ENCODE measurements at regions not wholly inside any gene's neighbourhood (a gene's known extent, or its start where the extent isn't known, plus 50 kb on each side); places are given as distances from the start of the nearest gene placed in this dataset.

GRCh38 chr3:16801223-16801622, 83.5 kb upstream of the PLCL2 start:
- H3K4me3 ChIP-seq: no peak overlapping the region
- H3K27ac ChIP-seq: peak overlapping the region in 4 of 21 experiments; percentile 4 to 26 (median 18)

GRCh38 chr3:16801698-16802097, 83.1 kb upstream of the PLCL2 start:
- Histone ChIP-seq H3K27ac (peak overlapping the region in 4 of 21 experiments; percentile 16 to 46 (median 22)), H3K4me3 (no peak overlapping the region)

DNA sequence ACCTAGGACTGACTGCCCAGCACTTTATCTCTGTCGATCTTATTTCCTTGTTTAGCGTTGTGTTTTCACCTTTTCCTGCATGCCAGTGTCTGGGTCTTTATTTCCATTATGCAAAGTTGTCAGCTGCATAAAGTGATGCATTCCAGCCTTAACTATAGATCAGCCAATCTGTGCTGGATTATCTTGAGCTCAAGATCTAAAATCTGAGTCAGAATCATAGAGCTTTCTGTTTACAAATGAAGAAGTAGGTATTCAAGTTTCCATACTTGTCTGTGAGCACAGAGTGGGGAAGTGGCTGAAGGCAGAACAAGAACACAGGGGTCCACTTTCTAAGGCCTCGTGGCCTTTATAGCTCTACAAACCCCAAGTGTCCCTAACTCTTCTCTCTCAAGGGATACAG, 82.4 kb upstream of the PLCL2 start:
- H3K27ac ChIP-seq: peak overlapping the region in 4 of 21 experiments; percentile 19 to 62 (median 36)

GRCh38 chr3:16803019-16803418, 81.7 kb upstream of the PLCL2 start:
- no peak overlapping the region for H3K4me3 ChIP-seq
- peak overlapping the region in 1 of 21 experiments; percentile 62 for H3K27ac ChIP-seq

More for the DNA sequence above, 82.4 kb upstream of the PLCL2 start:
- no peak overlapping the region for H3K4me3 ChIP-seq

DNA sequence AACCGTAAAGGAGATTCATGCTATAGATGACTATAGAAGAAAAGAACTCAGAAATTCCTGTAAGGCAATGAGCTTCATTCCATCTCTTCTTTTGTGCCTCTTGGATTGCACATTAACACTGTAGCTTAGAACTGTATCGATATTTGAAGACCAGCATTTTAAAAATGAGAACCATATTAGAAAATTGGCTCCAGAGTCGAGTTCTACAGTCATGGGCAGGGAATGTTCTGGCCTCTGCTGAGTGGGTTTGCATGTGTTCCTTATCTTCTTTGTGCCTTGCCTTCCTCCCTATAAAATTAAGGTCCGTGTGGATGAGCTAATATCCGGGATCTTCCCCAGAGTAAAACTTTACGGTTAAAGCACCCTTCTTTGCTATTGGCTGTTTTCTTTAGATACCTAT, 77.4 kb upstream of the PLCL2 start:
- H3K4me3 ChIP-seq: no peak overlapping the region
- H3K27ac ChIP-seq: peak overlapping the region in 2 of 21 experiments; percentile 54 to 68

DNA sequence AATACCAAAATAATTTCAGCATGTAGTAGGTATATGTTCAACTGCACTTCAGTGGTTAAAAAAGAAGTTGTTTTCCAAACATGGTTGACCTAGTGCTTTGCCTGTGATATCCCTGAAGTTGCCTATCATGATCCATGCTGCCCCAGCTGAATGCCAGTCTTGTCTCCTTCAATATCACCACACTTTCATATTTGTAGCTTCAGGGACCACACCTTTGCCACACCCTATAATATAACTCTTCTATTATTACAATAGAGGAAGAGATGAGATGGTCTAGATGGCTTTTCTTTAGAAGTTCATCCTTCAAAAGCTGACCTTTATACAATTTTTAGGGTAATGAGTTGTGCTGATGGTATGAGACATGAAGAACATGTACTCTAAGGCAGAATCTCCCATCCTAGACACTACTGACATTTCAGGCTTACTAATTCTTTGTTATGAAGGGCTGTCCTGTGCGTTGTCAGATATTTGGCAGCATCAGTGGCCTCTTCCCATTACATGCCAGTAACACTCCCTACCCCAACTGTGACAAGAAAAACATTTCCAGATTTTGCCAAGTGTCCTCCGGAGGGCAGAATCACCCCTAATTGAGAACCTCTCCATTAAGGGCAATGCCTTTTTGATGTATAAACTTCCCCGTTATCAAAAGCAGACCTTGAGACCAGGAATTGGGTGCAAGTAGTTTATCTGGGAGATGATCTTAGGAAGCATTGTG, 76.2 kb upstream of the PLCL2 start:
- Histone ChIP-seq H3K4me3 (no peak overlapping the region), H3K27ac (peak overlapping the region in 4 of 21 experiments; percentile 2 to 14 (median 14))

- Histone ChIP-seq H3K27ac (peak overlapping the region in 1 of 21 experiments; percentile 14), H3K4me3 (no peak overlapping the region)
Measured at GRCh38 chr3:16809482-16809881, 75.3 kb upstream of the PLCL2 start.

GRCh38 chr3:16809993-16810392, 74.8 kb upstream of the PLCL2 start:
- no peak overlapping the region for H3K27ac ChIP-seq
- H3K4me3 ChIP-seq: no peak overlapping the region

DNA sequence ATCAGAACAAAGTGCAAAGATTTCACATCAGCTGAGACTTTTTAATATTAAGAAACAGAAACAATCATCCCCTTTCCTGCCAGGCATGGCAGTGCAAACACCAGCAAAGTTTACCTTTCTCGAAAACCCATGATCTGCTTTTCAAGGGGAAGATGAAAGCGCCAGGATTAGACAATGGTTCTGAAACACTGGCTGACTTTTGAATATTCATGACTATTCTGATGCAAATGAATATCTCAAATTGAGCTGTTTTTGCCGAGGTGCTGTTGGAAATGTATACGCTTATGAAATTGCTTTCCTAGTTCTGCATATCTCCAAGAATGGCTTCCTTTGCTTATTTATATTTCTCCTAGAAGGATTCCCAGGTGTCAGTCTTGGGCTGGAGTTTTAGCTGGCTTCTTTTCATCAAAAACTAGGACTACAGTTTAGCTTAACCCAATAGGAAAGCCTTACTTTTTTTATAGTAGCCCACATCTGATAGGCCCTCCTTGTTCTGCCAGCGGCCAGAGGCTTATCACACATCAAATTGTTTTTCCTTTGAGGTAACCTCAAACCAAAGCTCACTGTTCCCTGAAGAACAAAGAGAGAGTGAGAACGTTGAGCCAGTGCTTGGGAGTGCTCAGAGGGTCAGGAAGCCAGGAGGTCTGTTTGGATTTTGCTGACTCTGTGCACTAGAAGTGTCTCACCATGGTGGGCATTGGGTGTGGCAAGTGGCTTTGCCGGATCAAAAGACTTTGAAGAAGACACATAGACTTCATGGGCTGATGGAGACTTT, 74.0 kb upstream of the PLCL2 start:
- Histone ChIP-seq H3K4me3 (no peak overlapping the region), H3K27ac (no peak overlapping the region)

- no peak overlapping the region for H3K27ac ChIP-seq
- H3K4me3 ChIP-seq: no peak overlapping the region
Measured at GRCh38 chr3:16811950-16812349, 72.8 kb upstream of the PLCL2 start.

DNA sequence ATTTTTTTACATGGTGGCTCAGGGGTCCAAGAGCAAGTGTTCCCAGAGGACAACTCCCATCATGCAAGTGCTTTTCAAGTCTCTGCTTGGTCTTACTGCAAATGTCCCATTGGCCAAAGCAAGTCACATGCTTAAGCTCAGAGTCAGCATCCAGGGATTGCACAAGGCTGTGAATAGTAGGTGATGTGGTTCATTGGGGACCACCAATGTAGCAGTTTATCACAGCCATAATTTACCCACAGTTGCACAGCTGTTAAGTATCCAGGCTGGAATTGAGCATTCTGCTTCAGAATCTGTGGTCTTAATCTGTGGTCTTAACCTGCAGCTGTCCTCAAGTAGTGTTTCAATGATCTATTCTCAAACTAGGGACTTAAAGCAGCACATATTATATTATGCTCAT, 71.4 kb upstream of the PLCL2 start:
- no peak overlapping the region for H3K27ac ChIP-seq
- no peak overlapping the region for H3K4me3 ChIP-seq

DNA sequence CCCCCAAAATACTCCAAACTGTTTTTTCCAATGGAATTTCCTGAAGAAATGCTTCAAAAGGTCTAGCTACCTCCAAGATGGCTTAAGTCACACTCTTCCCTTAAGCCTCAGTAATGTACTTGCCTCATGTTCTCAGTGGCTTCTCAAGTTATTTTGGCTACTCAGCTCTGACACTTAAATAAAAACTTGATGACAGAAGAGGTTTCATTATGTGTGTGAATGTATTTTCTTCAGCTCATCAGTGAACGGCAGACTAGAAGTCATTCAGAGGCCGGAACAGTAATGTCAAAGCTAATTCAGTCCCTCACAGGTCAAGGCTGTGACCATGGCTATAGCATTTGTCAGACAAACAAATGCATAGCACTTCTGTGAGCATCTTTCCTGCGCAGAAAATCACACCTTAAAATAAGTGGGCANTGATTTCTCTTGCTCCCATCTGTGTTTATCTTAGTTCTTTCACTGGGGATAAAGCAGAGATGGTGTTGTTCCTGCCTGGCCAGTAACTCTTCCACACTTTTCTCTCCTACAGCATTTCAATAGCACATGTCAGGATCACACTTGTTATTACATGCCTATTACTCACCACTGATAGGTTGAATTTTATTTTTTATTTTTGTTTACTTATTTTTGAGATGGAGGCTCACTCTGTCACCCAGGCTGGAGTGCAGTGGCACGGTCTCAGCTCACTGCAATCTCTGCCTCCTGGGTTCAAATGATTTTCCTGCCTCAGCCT, 68.5 kb upstream of the PLCL2 start:
- Histone ChIP-seq H3K27ac (no peak overlapping the region), H3K4me3 (no peak overlapping the region)

- H3K27ac ChIP-seq: no peak overlapping the region
- no peak overlapping the region for H3K4me3 ChIP-seq
Measured at GRCh38 chr3:16817197-16817596, 67.6 kb upstream of the PLCL2 start.

GRCh38 chr3:16818194-16818593, 66.6 kb upstream of the PLCL2 start:
- no peak overlapping the region for H3K27ac ChIP-seq
- H3K4me3 ChIP-seq: no peak overlapping the region

DNA sequence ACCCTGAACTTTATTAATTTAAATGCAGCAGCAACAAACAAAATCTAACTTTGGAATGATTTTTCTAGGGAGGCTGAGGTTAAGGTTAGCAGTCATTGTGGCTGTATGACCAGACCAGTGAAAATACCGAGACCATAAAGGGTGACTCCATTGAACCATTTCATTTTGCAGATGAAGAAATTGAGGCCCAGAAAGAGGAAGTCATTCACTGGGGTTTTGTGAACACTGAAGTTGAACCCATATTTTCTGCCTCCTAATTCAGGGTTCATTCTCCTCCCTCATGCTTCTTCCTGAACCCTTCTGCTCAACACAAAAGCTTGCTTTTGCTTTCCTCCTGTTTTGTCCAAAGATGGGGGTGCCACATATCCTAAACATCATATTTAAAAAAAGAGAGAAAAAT, 65.8 kb upstream of the PLCL2 start:
- Histone ChIP-seq H3K4me3 (no peak overlapping the region), H3K27ac (no peak overlapping the region)

- Histone ChIP-seq H3K27ac (no peak overlapping the region), H3K4me3 (no peak overlapping the region)
Measured at GRCh38 chr3:16820485-16820884, 64.3 kb upstream of the PLCL2 start.

DNA sequence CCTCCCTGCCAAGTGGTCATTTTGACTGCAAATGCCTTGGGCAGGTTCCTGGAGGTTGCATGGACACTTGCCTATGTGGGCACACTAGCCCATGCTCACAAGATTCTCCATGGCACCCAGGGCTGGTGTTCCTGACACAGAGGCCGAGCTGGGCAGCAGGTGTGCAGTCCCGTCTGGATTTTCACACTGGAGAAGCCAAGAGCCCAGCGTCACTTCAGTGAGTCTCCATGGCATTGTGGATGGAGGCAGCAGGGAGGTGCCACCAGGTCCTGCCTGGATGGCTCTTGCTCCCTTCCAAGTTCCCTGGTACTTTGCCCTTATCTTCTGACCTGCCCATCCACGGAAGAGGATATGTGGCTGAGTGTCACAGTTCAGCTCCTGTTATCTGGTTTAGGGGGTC, 63.7 kb upstream of the PLCL2 start:
- Histone ChIP-seq H3K27ac (no peak overlapping the region), H3K4me3 (no peak overlapping the region)

GRCh38 chr3:16824081-16824696, 60.6 kb upstream of the PLCL2 start:
- H3K27ac ChIP-seq: no peak overlapping the region
- H3K4me3 ChIP-seq: no peak overlapping the region

DNA sequence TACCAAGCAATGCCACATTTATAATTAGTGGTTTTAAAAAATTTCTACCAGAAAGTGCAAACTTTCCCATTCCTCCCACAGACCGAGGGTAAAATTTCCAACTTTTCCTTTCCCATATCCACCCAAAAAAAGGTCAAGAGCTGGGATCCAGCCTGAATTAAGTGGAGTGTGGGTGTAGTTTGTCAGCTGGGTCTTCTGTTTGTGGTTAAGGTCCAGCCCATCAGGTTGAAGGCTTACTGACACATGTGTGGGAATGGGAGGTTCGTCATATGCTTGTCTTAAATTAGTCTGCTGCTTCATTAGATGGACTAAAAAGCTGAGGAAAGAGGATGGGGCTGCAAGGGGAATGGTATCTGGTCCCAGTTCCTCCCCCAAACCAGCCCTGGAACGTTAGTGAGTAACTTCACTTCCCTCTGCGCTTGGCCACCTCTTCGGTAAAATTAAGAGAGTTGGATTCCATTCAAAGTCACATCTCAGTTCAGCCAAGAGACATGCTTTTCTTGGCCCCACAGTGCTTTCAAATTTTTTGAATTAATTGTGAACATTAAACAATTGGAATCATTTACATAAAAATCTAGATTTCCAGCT, 59.0 kb upstream of the PLCL2 start:
- Histone ChIP-seq H3K4me3 (no peak overlapping the region), H3K27ac (no peak overlapping the region)

- Histone ChIP-seq H3K27ac (no peak overlapping the region), H3K4me3 (no peak overlapping the region)
Measured at GRCh38 chr3:16828815-16829214, 55.9 kb upstream of the PLCL2 start.
